Spinal cord (tissue), 9 donors: ENCODE measurements at regions not wholly inside any gene's neighbourhood (a gene's known extent, or its start where the extent isn't known, plus 50 kb on each side); places are given as distances from the start of the nearest gene placed in this dataset.

ENCODE experiments used
- DNase-seq, 6 donors: peaks; one replicate each; pipeline versions ENCODE4 v3.0.0 to v3.0.0-alpha.2; 2013 to 2015; ENCODE audit warnings: low spot score in 6 of 6, low read depth in 4 of 6
- H3K27ac ChIP-seq: one replicate; pipeline ENCODE4 v1.5.1; 2013; ENCODE audit warnings: low read depth, low read length, control low read depth
- H3K27me3 ChIP-seq: one replicate; pipeline ENCODE4 v1.6.1; 2013; ENCODE audit warnings: low read length; ENCODE audit not compliant: control insufficient read depth, insufficient read depth
- H3K36me3 ChIP-seq: one replicate; pipeline ENCODE4 v1.6.1; 2013; ENCODE audit warnings: low read length; ENCODE audit not compliant: control insufficient read depth, insufficient read depth
- H3K4me1 ChIP-seq: one replicate; pipeline ENCODE4 v1.6.1; 2013; ENCODE audit warnings: low read length; ENCODE audit not compliant: control insufficient read depth, insufficient read depth
- H3K4me3 ChIP-seq: one replicate; pipeline ENCODE4 v1.5.1; 2013; ENCODE audit warnings: low read depth, low read length, control low read depth
- H3K9me3 ChIP-seq: one replicate; pipeline ENCODE4 v1.6.1; 2013; ENCODE audit warnings: low read length; ENCODE audit not compliant: control insufficient read depth, insufficient read depth
- WGBS: methylation state at CpG from one replicate; pipeline ENCODE4 v1.1.5; 2013; ENCODE audit warnings: missing lambda C conversion rate; ENCODE audit not compliant: insufficient coverage; 5-methylcytosine and 5-hydroxymethylcytosine counted together
- donor health status: healthy.

GRCh38 chr3:98980915-98981596 lies 79.6 kb upstream of the DCBLD2 start:
- Histone ChIP-seq H3K27ac (no peak overlapping the region), H3K4me1 (no peaks in the 10 kb centered on the region)

GRCh38 chr3:98979296-98979695 lies 77.8 kb upstream of the DCBLD2 start:
- Histone ChIP-seq H3K36me3 (no peaks in the 10 kb centered on the region), H3K27me3 (no peaks in the 10 kb centered on the region), H3K4me3 (no peak overlapping the region), H3K4me1 (no peaks in the 10 kb centered on the region), H3K27ac (no peak overlapping the region), H3K9me3 (no peaks in the 10 kb centered on the region)
- no CpG with 5 or more reads among the region's 1 CpG for WGBS
- no peak for DNase-seq

More at GRCh38 chr3:98980915-98981596, 79.6 kb upstream of the DCBLD2 start:
- no peaks in the 10 kb centered on the region for H3K27me3 ChIP-seq
- 49% methylated on average over 2 of the region's 2 CpGs for WGBS
- H3K9me3 ChIP-seq = no peaks in the 10 kb centered on the region
- DNase-seq = no peak
- H3K4me3 ChIP-seq = no peak overlapping the region
- H3K36me3 ChIP-seq = no peaks in the 10 kb centered on the region

DNA sequence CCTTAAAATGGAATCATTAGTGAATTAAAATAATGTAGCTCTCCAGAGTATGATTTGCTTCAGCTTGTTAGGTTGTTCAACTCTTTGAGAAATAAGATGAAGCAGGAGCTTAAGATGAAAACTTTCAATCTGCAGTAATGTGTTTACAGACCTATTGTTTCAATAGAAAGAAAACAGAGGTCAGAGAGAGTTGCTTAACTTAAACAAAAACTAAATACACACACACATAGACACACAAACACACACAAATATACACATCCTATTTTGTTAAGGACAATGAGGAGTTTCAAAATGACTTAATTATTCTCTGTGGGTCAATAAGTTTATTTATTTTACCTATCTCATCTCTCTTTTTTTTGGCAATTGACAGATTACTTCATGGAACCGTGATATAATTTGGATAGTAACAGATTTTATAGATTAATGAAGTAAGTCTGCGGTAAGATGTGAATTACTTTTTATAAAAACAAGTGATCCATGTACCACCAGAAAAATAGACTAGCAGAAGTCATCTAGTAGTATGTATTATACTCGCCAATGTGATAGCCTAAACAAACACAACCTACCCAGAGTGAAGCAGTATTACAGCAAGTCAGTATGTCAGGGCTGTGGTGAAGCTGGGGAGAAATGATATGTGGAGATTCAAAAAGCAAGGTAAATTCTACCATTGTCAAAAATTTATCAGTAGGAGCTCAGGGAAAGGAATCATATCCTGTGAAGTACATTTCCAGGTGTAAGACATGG lies 76.7 kb upstream of the DCBLD2 start:
- Histone ChIP-seq H3K4me3 (no peak overlapping the region), H3K36me3 (no peaks in the 10 kb centered on the region), H3K27me3 (no peaks in the 10 kb centered on the region), H3K9me3 (no peaks in the 10 kb centered on the region), H3K4me1 (no peaks in the 10 kb centered on the region), H3K27ac (no peak overlapping the region)
- no CpG with 5 or more reads among the region's 3 CpGs for WGBS
- DNase-seq = no peak

- Histone ChIP-seq H3K9me3 (no peaks in the 10 kb centered on the region), H3K27me3 (no peaks in the 10 kb centered on the region), H3K36me3 (no peaks in the 10 kb centered on the region), H3K4me3 (no peak overlapping the region), H3K27ac (no peak overlapping the region), H3K4me1 (no peaks in the 10 kb centered on the region)
- no peak for DNase-seq
- WGBS = 100% methylated on average over 1 of the region's 2 CpGs
Measured at GRCh38 chr3:98977520-98977919, 76.0 kb upstream of the DCBLD2 start.

DNA sequence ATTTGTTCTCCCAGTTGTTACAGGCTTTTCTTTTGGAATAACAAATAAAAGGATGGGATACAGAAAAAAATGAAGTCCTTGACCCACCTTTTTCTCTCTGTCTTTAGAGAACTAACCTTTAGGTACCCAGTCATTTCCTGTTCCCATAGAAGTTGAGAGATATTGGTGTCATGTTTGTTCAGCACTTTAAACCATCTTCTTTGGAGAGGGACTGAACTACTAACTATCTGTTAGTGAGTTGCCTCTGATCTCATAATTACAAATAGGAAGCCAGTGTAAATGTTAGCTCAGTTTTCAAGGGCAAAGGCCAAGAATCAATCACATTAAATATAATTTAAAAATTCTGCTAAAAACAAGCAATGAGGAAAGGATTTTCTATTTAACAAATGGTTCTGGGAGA lies 72.9 kb upstream of the DCBLD2 start:
- no peak for DNase-seq
- no peak overlapping the region for H3K27ac ChIP-seq
- H3K4me3 ChIP-seq = no peak overlapping the region
- H3K4me1 ChIP-seq = no peaks in the 10 kb centered on the region
- H3K9me3 ChIP-seq = no peaks in the 10 kb centered on the region
- no peaks in the 10 kb centered on the region for H3K36me3 ChIP-seq
- H3K27me3 ChIP-seq = no peaks in the 10 kb centered on the region

DNA sequence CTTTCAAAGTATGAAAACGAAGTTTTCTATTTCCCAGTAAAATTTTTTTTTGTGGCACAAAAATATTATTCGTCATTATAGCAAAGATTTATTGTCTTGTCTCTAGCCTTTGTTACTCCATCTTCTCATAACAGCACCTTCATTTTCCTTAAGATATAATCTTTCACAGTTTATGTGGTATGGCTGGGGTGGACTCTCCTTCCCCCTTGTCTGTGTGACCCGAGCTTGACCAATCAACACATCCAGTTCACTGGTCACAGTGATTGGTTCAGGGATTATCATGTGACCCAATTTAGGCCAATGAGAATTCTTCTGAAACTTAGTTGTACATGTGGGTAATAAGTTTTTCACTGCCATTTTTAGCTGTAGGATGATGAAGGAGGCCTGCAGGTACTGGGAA lies 71.2 kb upstream of the DCBLD2 start:
- Histone ChIP-seq H3K27ac (no peak overlapping the region), H3K4me1 (no peaks in the 10 kb centered on the region), H3K4me3 (no peak overlapping the region), H3K27me3 (no peaks in the 10 kb centered on the region), H3K9me3 (no peaks in the 10 kb centered on the region), H3K36me3 (no peaks in the 10 kb centered on the region)
- WGBS = no CpG with 5 or more reads among the region's 3 CpGs
- DNase-seq = no peak

DNA sequence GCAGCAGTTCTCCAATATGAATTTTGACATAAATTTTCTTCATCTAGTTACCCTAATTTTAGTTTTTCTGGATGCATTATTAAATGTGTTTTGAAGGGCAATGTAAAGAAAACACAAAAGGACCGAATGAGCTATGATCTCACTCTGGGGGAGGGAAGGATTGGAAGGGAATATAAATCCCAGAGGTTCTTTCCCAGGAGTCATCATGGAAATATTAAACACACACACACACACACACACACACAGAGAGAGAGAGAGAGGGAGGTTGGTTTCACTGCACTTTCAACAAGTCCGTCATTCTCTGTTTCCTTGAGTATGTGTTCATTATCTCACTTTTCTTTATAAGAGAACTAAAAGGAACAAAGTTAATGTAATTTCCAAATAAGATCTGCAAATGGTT lies 70.7 kb upstream of the DCBLD2 start:
- Histone ChIP-seq H3K4me1 (no peaks in the 10 kb centered on the region), H3K27ac (no peak overlapping the region), H3K9me3 (no peaks in the 10 kb centered on the region), H3K4me3 (no peak overlapping the region), H3K36me3 (no peaks in the 10 kb centered on the region), H3K27me3 (no peaks in the 10 kb centered on the region)
- DNase-seq = no peak
- no CpG with 5 or more reads among the region's 2 CpGs for WGBS

DNA sequence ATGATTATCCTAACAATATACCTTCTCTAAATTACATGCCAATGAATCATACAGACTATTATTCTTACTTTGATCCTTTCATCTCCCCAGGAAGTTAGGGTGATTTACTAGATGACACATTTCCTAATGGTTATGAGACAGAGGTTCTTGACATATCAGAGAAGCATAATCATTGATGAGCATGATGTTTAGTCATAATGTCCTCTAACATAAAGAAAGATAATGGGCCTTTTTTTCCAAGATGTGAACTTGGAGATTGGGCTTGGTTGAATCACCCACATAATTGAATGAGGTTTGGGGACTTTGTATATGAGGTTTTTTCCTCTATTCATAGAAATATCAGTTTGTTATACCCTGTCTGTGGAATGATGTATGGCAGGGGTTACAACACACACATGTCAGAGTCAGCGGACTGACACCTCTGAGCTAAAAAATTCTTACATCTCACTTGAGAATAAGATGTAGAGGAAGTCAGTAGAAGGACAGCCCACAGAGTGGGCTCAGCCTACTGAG lies 69.7 kb upstream of the DCBLD2 start:
- no peaks in the 10 kb centered on the region for H3K36me3 ChIP-seq
- no peak overlapping the region for H3K27ac ChIP-seq
- H3K4me3 ChIP-seq = no peak overlapping the region
- 100% methylated on average over 1 of the region's 1 CpG for WGBS
- H3K27me3 ChIP-seq = no peaks in the 10 kb centered on the region
- H3K9me3 ChIP-seq = no peaks in the 10 kb centered on the region
- no peak for DNase-seq
- no peaks in the 10 kb centered on the region for H3K4me1 ChIP-seq

GRCh38 chr3:98969295-98969694 lies 67.8 kb upstream of the DCBLD2 start:
- no peak overlapping the region for H3K4me3 ChIP-seq
- H3K9me3 ChIP-seq = no peaks in the 10 kb centered on the region

GRCh38 chr3:98968824-98969223 lies 67.3 kb upstream of the DCBLD2 start:
- no peaks in the 10 kb centered on the region for H3K27me3 ChIP-seq
- H3K27ac ChIP-seq = no peak overlapping the region
- WGBS = 76% methylated on average over 4 of the region's 4 CpGs
- no peaks in the 10 kb centered on the region for H3K4me1 ChIP-seq
- no peak for DNase-seq
- no peak overlapping the region for H3K4me3 ChIP-seq
- no peaks in the 10 kb centered on the region for H3K36me3 ChIP-seq
- H3K9me3 ChIP-seq = no peaks in the 10 kb centered on the region

More at GRCh38 chr3:98969295-98969694, 67.8 kb upstream of the DCBLD2 start:
- H3K4me1 ChIP-seq = no peaks in the 10 kb centered on the region
- H3K27me3 ChIP-seq = no peaks in the 10 kb centered on the region
- H3K36me3 ChIP-seq = no peaks in the 10 kb centered on the region
- no peak for DNase-seq
- H3K27ac ChIP-seq = no peak overlapping the region
